CD4-positive, alpha-beta T cell (primary cell): ENCODE measurements at regions not wholly inside any gene's neighbourhood (a gene's known extent, or its start where the extent isn't known, plus 50 kb on each side); places are given as distances from the start of the nearest gene placed in this dataset.

ENCODE experiments used
- ATAC-seq: fragments of 200-7000 bp; cut with Tn5 transposase; one replicate; pipeline ENCODE4 v1.10.0; 2022; ENCODE audit warnings: mild to moderate bottlenecking; ENCODE audit not compliant: poor library complexity
- CTCF ChIA-PET: fragments of 350-600 bp; sonication (Branson Sonifier 250); formaldehyde crosslinking; loops from one replicate; lab custom pipeline; 2021; ENCODE audit warnings: antibody characterized with exemption, inconsistent platforms; lab: Charles Lee
- POLR2A ChIA-PET: fragments of 350-600 bp; sonication (Branson Sonifier 250); formaldehyde crosslinking; loops from one replicate; lab custom pipeline; 2021; ENCODE audit warnings: antibody characterized with exemption, inconsistent platforms; lab: Charles Lee
- DNase-seq, 14 experiments: peaks; one replicate each; pipeline ENCODE4 v3.0.0-alpha.2; 2013 to 2020; ENCODE audit warnings: mixed read lengths in 2 of 14
- H3K27ac ChIP-seq, 2 donors: one replicate each; pipeline versions ENCODE4 v1.5.1 to v1.7.0; 2013; ENCODE audit warnings: low read length in 2 of 2, low read depth in 1 of 2, mild to moderate bottlenecking in 1 of 2
- H3K27me3 ChIP-seq, 2 experiments: 1 replicate in 1 of 2; 2 replicates in 1 of 2; pipeline versions ENCODE4 v1.6.1 to v1.7.0; 2013; ENCODE audit warnings: low read length in 2 of 2, control low read depth in 1 of 2, mild to moderate bottlenecking in 1 of 2, moderate library complexity in 1 of 2; ENCODE audit not compliant: insufficient read depth in 2 of 2, control insufficient read depth in 1 of 2
- H3K36me3 ChIP-seq: one replicate; pipeline ENCODE4 v1.6.1; 2013; ENCODE audit warnings: low read length, control low read depth; ENCODE audit not compliant: insufficient read depth
- H3K4me1 ChIP-seq: one replicate; pipeline ENCODE4 v1.6.1; 2013; ENCODE audit warnings: low read length, control low read depth; ENCODE audit not compliant: insufficient read depth
- H3K4me3 ChIP-seq: one replicate; pipeline ENCODE4 v1.5.1; 2013; ENCODE audit warnings: mild to moderate bottlenecking, low read length, moderate library complexity
- H3K9me3 ChIP-seq, 2 experiments: 1 replicate in 1 of 2; 2 replicates in 1 of 2; pipeline versions ENCODE4 v1.6.1 to v1.7.0; 2013; ENCODE audit warnings: low read length in 2 of 2, mild to moderate bottlenecking in 2 of 2, control low read depth in 1 of 2, moderate library complexity in 1 of 2; ENCODE audit not compliant: control insufficient read depth in 1 of 2, insufficient read depth in 1 of 2
- H3K27ac Mint-ChIP-seq: one replicate; pipeline ENCODE4 v1.8.0; 2020; ENCODE audit warnings: mixed read lengths
- H3K27me3 Mint-ChIP-seq: one replicate; pipeline ENCODE4 v1.8.0; 2021; ENCODE audit warnings: mixed read lengths
- H3K36me3 Mint-ChIP-seq: one replicate; pipeline ENCODE4 v1.8.0; 2021; ENCODE audit warnings: low read depth, mixed read lengths
- H3K4me1 Mint-ChIP-seq: one replicate; pipeline ENCODE4 v1.8.0; 2021; ENCODE audit warnings: low read depth, mixed read lengths
- H3K4me3 Mint-ChIP-seq: one replicate; pipeline ENCODE4 v1.8.0; 2020; ENCODE audit warnings: mild to moderate bottlenecking, mixed read lengths
- H3K9me3 Mint-ChIP-seq: one replicate; pipeline ENCODE4 v1.8.0; 2020; ENCODE audit warnings: mixed read lengths
- CTCF ChIP-seq: fragments of 200-600 bp; IDR thresholded peaks from one replicate; pipeline ENCODE4 v1.8.0; 2022; ENCODE audit warnings: antibody characterized with exemption, mild to moderate bottlenecking
- intact Hi-C, 2 experiments: fragments of 100-400 bp; cut with DNase I in 1 of 2; cut with micrococcal nuclease in 1 of 2; formaldehyde crosslinking; loops; one replicate each; pipeline versions ENCODE4 v1.15.1 to v1.9.0; 2023 to 2025; cut with DNase I, micrococcal nuclease

- no peaks in the 10 kb centered on the region for H3K36me3 ChIP-seq
- Mint-ChIP-seq H3K27me3 (no peaks in the 10 kb centered on the region), H3K27ac (no peak overlapping the region), H3K4me3 (no peak overlapping the region), H3K4me1 (no peaks in the 10 kb centered on the region), H3K36me3 (no peaks in the 10 kb centered on the region), H3K9me3 (no peaks in the 10 kb centered on the region)
- intact Hi-C loops = no loop called here
- ChIA-PET CTCF (no interaction called here), POLR2A (no interaction called here)
- H3K9me3 ChIP-seq = no peaks in the 10 kb centered on the region
- H3K27me3 ChIP-seq = no peaks in the 10 kb centered on the region
- no peak overlapping the region for H3K4me3 ChIP-seq
- H3K27ac ChIP-seq = no peak overlapping the region
- no peaks in the 10 kb centered on the region for H3K4me1 ChIP-seq
- ATAC-seq (no peak), DNase-seq (no peak)
- TF ChIP-seq CTCF = no peak
Measured at GRCh38 chrX:139178980-139179379, 351.6 kb upstream of the F9 start.

- intact Hi-C loops = no loop called here
- no peak for ATAC-seq
- Mint-ChIP-seq H3K27ac (no peak overlapping the region), H3K4me1 (no peaks in the 10 kb centered on the region), H3K4me3 (no peak overlapping the region), H3K27me3 (no peaks in the 10 kb centered on the region), H3K9me3 (no peaks in the 10 kb centered on the region), H3K36me3 (no peaks in the 10 kb centered on the region)
- CTCF ChIA-PET = no interaction called here
- H3K36me3 ChIP-seq = no peaks in the 10 kb centered on the region
- H3K4me3 ChIP-seq = no peak overlapping the region
- no peak for TF ChIP-seq CTCF
- H3K9me3 ChIP-seq = no peaks in the 10 kb centered on the region
- DNase-seq = no peak
- H3K27me3 ChIP-seq = no peaks in the 10 kb centered on the region
- no peaks in the 10 kb centered on the region for H3K4me1 ChIP-seq
- H3K27ac ChIP-seq = no peak overlapping the region
- POLR2A ChIA-PET = no interaction called here
Measured at GRCh38 chrX:139172731-139173130, 357.8 kb upstream of the F9 start.

GRCh38 chrX:139170526-139171173 is 359.9 kb upstream of the F9 start:
- no peaks in the 10 kb centered on the region for H3K9me3 Mint-ChIP-seq
- no peak overlapping the region for H3K27ac ChIP-seq
- no peaks in the 10 kb centered on the region for H3K9me3 ChIP-seq
- ChIA-PET POLR2A (no interaction called here), CTCF (no interaction called here)
- TF ChIP-seq CTCF = no peak
- no peaks in the 10 kb centered on the region for H3K27me3 Mint-ChIP-seq
- H3K27ac Mint-ChIP-seq = no peak overlapping the region
- no peak overlapping the region for H3K4me3 ChIP-seq
- H3K36me3 Mint-ChIP-seq = no peaks in the 10 kb centered on the region
- ATAC-seq = no peak
- no peaks in the 10 kb centered on the region for H3K4me1 ChIP-seq
- no peaks in the 10 kb centered on the region for H3K36me3 ChIP-seq
- no peaks in the 10 kb centered on the region for H3K27me3 ChIP-seq
- no peaks in the 10 kb centered on the region for H3K4me1 Mint-ChIP-seq
- DNase-seq = no peak
- no peak overlapping the region for H3K4me3 Mint-ChIP-seq
- intact Hi-C loops = no loop called here
